Adipocyte (in vitro differentiated cells): ENCODE measurements at regions not wholly inside any gene's neighbourhood (a gene's known extent, or its start where the extent isn't known, plus 50 kb on each side); places are given as distances from the start of the nearest gene placed in this dataset.
"Not testable (repeated sequence)": the region's sequence is repeated elsewhere in the genome, so short reads cannot be mapped to it uniquely, and the experiment has no call there.

ENCODE experiments used
- DNase-seq: peaks from one replicate; pipeline ENCODE4 v3.0.0-alpha.2; 2015; ENCODE audit warnings: low read depth
- H3K27me3 ChIP-seq: replicated peaks from 2 replicates; pipeline ENCODE4 v1.7.0; 2013; ENCODE audit warnings: mild to moderate bottlenecking, low read length, moderate library complexity; ENCODE audit not compliant: control insufficient read depth, insufficient read depth
- H3K36me3 ChIP-seq: 2 replicates; pipeline ENCODE4 v1.7.0; 2013; ENCODE audit warnings: low read length, mild to moderate bottlenecking, moderate library complexity; ENCODE audit not compliant: control insufficient read depth, insufficient read depth, severe bottlenecking
- H3K4me1 ChIP-seq: 2 replicates; pipeline ENCODE4 v1.7.0; 2013; ENCODE audit warnings: mild to moderate bottlenecking, low read length, moderate library complexity; ENCODE audit not compliant: control insufficient read depth, insufficient read depth
- H3K4me3 ChIP-seq: 2 replicates; pipeline ENCODE4 v1.7.0; 2013; ENCODE audit warnings: mild to moderate bottlenecking, low read length, moderate library complexity
- H3K9ac ChIP-seq: 2 replicates; pipeline ENCODE4 v1.7.0; 2013; ENCODE audit warnings: mild to moderate bottlenecking, low read length, moderate library complexity
- H3K9me3 ChIP-seq: 2 replicates; pipeline ENCODE4 v1.7.0; 2013; ENCODE audit warnings: mild to moderate bottlenecking, low read length, moderate library complexity; ENCODE audit not compliant: control insufficient read depth

- no peaks in the 10 kb centered on the region for H3K4me1 ChIP-seq
- DNase-seq = no peak
- no peak overlapping the region for H3K9ac ChIP-seq
Measured at GRCh38 chr3:86771741-86772512, 219.0 kb downstream of the VGLL3 start.

GRCh38 chr3:86766331-86766730 lies 224.6 kb downstream of the VGLL3 start:
- Histone ChIP-seq H3K4me3 (no peak overlapping the region), H3K4me1 (no peaks in the 10 kb centered on the region), H3K9ac (no peak overlapping the region), H3K36me3 (no peaks in the 10 kb centered on the region), H3K9me3 (no peaks in the 10 kb centered on the region), H3K27me3 (no peaks in the 10 kb centered on the region)
- DNase-seq = no peak

More at GRCh38 chr3:86771741-86772512, 219.0 kb downstream of the VGLL3 start:
- Histone ChIP-seq H3K4me3 (no peak overlapping the region), H3K9me3 (no peaks in the 10 kb centered on the region), H3K27me3 (no peaks in the 10 kb centered on the region), H3K36me3 (no peaks in the 10 kb centered on the region)

GRCh38 chr3:86757322-86758179 lies 233.4 kb downstream of the VGLL3 start:
- not testable (repeated sequence) for H3K4me3 ChIP-seq

GRCh38 chr3:86748015-86748414 lies 242.9 kb downstream of the VGLL3 start:
- Histone ChIP-seq H3K4me1 (no peaks in the 10 kb centered on the region), H3K9me3 (no peaks in the 10 kb centered on the region), H3K27me3 (no peaks in the 10 kb centered on the region), H3K9ac (no peak overlapping the region), H3K36me3 (no peaks in the 10 kb centered on the region), H3K4me3 (no peak overlapping the region)
- DNase-seq = no peak

More at GRCh38 chr3:86757322-86758179, 233.4 kb downstream of the VGLL3 start:
- H3K4me1 ChIP-seq, DNase-seq, H3K27me3 ChIP-seq, H3K9me3 ChIP-seq, H3K9ac ChIP-seq, H3K36me3 ChIP-seq: not testable (repeated sequence)

GRCh38 chr3:86744051-86744450 lies 246.9 kb downstream of the VGLL3 start:
- no peaks in the 10 kb centered on the region for H3K4me1 ChIP-seq
- DNase-seq = no peak
- H3K4me3 ChIP-seq = no peak overlapping the region
- no peaks in the 10 kb centered on the region for H3K27me3 ChIP-seq
- H3K9ac ChIP-seq = no peak overlapping the region
- H3K9me3 ChIP-seq = no peaks in the 10 kb centered on the region
- H3K36me3 ChIP-seq = no peaks in the 10 kb centered on the region

- Histone ChIP-seq H3K4me3 (no peak overlapping the region), H3K27me3 (no peaks in the 10 kb centered on the region), H3K9ac (no peak overlapping the region), H3K9me3 (no peaks in the 10 kb centered on the region), H3K36me3 (no peaks in the 10 kb centered on the region), H3K4me1 (no peaks in the 10 kb centered on the region)
- no peak for DNase-seq
Measured at GRCh38 chr3:86743233-86743632, 247.7 kb downstream of the VGLL3 start.

- no peaks in the 10 kb centered on the region for H3K9me3 ChIP-seq
- H3K9ac ChIP-seq = no peak overlapping the region
- no peak for DNase-seq
- no peaks in the 10 kb centered on the region for H3K27me3 ChIP-seq
- no peaks in the 10 kb centered on the region for H3K4me1 ChIP-seq
- no peaks in the 10 kb centered on the region for H3K36me3 ChIP-seq
- H3K4me3 ChIP-seq = no peak overlapping the region
Measured at GRCh38 chr3:86740751-86741150, 250.2 kb downstream of the VGLL3 start.

GRCh38 chr3:86739244-86739643 lies 251.7 kb downstream of the VGLL3 start:
- Histone ChIP-seq H3K36me3 (no peaks in the 10 kb centered on the region), H3K4me3 (no peak overlapping the region), H3K4me1 (no peaks in the 10 kb centered on the region), H3K9me3 (no peaks in the 10 kb centered on the region), H3K9ac (no peak overlapping the region), H3K27me3 (no peaks in the 10 kb centered on the region)
- no peak for DNase-seq

- no peaks in the 10 kb centered on the region for H3K27me3 ChIP-seq
- H3K4me3 ChIP-seq = no peak overlapping the region
- H3K9me3 ChIP-seq = no peaks in the 10 kb centered on the region
- no peak overlapping the region for H3K9ac ChIP-seq
- DNase-seq = no peak
- H3K36me3 ChIP-seq = no peaks in the 10 kb centered on the region
- H3K4me1 ChIP-seq = no peaks in the 10 kb centered on the region
Measured at GRCh38 chr3:86738684-86739083, 252.3 kb downstream of the VGLL3 start.

GRCh38 chr3:86737517-86737916 lies 253.4 kb downstream of the VGLL3 start:
- Histone ChIP-seq H3K9ac (no peak overlapping the region), H3K4me1 (no peaks in the 10 kb centered on the region), H3K36me3 (no peaks in the 10 kb centered on the region), H3K9me3 (no peaks in the 10 kb centered on the region), H3K27me3 (no peaks in the 10 kb centered on the region), H3K4me3 (no peak overlapping the region)
- DNase-seq = no peak

GRCh38 chr3:86733257-86733656 lies 257.7 kb downstream of the VGLL3 start:
- Histone ChIP-seq H3K9me3 (no peaks in the 10 kb centered on the region), H3K27me3 (no peaks in the 10 kb centered on the region), H3K4me3 (no peak overlapping the region), H3K9ac (no peak overlapping the region), H3K4me1 (no peaks in the 10 kb centered on the region), H3K36me3 (no peaks in the 10 kb centered on the region)
- no peak for DNase-seq
